ENCODE measurements at regions not wholly inside any gene's neighbourhood (a gene's known extent, or its start where the extent isn't known, plus 50 kb on each side); places are given as distances from the start of the nearest gene placed in this dataset.

- TF ChIP-seq FLYWCH1 (CRISPR knock-in tag; IDR thresholded peaks at IDR 0.05) (no peak), CHD2 (IDR thresholded peaks at IDR 0.05; ENCODE audit: low read depth, low read length) (no peak)
Measured at GRCh38 chr1:168942165-168942564, 164.3 kb upstream of the ATP1B1 start (continued).

DNA sequence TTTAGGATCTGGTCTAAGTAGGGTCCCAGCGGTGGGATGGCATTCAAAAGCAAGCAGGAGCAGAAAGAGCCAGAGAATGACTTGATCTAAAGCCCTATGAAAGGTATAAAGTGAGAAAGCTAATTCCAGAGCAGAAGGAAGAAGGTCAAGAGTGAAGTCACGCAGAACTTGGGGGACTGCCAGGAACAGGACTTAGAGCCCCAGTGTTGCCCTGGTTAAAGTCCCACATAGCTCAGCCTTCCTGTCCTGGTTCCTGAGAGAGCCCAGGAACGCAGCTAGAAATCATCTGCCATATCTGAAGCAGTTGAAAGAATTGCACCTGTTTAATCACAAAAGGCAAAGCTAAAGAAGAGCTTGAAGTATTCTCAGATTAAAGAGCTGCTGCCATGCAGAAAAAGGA, 160.6 kb upstream of the ATP1B1 start:
- Histone ChIP-seq H2AFZ (ENCODE audit: low read length) (no peak overlapping the region), H3K9ac (ENCODE audit: insufficient read depth, low read depth, low read length) (no peak overlapping the region), H3K4me2 (ENCODE audit: low read depth, low read length) (no peak overlapping the region), H4K20me1 (ENCODE audit: insufficient read depth, low read length) (no peaks in the 10 kb centered on the region), H3K4me3 (replicated peaks in 1 of 3; ENCODE audit: insufficient read depth in 1 of 3, low read depth in 2 of 3, low read length in 3 of 3) (no peak overlapping the region), H3K27me3 (ENCODE audit: control insufficient read depth in 1 of 2, insufficient read depth in 2 of 2, low read length in 2 of 2) (no peaks in the 10 kb centered on the region; a peak in 1 of 5 replicates), H3K79me2 (ENCODE audit: insufficient read depth, low read length) (no peaks in the 10 kb centered on the region), H3K9me3 (ENCODE audit: low read length) (no peaks in the 10 kb centered on the region), H3K27ac (ENCODE audit: extremely low read length, insufficient read depth, low read length) (no peak overlapping the region), H3K4me1 (ENCODE audit: insufficient read depth, low read length) (no peaks in the 10 kb centered on the region), H3K36me3 (replicated peaks in 1 of 2; ENCODE audit: control insufficient read depth in 1 of 2, insufficient read depth in 2 of 2, low read length in 2 of 2) (no peaks in the 10 kb centered on the region)
- FAIRE-seq (no peak), DNase-seq (ENCODE audit: low spot score) (peak; percentile 5), ATAC-seq (peak; percentile 66; the same call in 2 of the 3 replicates)
- CTCF ChIA-PET (ENCODE audit: low intra/inter-chr PET ratio, low total read pairs), result no interaction called here
- POLR2A ChIA-PET, result no interaction called here
- no TSS peak for BruUV-seq (replicated peaks)
- 11% methylated on average over 3 of the region's 3 CpGs for WGBS (ENCODE audit: low lambda C conversion rate)
- TF ChIP-seq ZNF431 (CRISPR knock-in tag; IDR thresholded peaks at IDR 0.05; ENCODE audit: borderline replicate concordance, low read depth) (no peak), ATF7-NPFF (CRISPR knock-in tag; IDR thresholded peaks at IDR 0.05; ENCODE audit: low read depth) (no peak), ZNF782 (CRISPR knock-in tag; IDR thresholded peaks at IDR 0.05; ENCODE audit: borderline replicate concordance) (no peak), DNMT3B (CRISPR knock-in tag; conservative IDR thresholded peaks at IDR 0.05) (no peak), SMAD1 (CRISPR knock-in tag; IDR thresholded peaks at IDR 0.05; ENCODE audit: borderline replicate concordance, low read depth) (no peak), SP4 (CRISPR knock-in tag; IDR thresholded peaks at IDR 0.05) (no peak), HNRNPLL (IDR thresholded peaks at IDR 0.05; ENCODE audit: low read depth, low read length, poor library complexity, severe bottlenecking) (no peak), TCF12 (IDR thresholded peaks at IDR 0.05) (no peak), TCF12 (CRISPR knock-in tag; IDR thresholded peaks at IDR 0.05) (no peak), ZNF263 (CRISPR knock-in tag; IDR thresholded peaks at IDR 0.05) (no peak), RFX1 (IDR thresholded peaks at IDR 0.05) (no peak), NONO (IDR thresholded peaks at IDR 0.05) (no peak), NONO (CRISPR knock-in tag; conservative IDR thresholded peaks at IDR 0.05) (no peak), ZSCAN21 (CRISPR knock-in tag; IDR thresholded peaks at IDR 0.05; ENCODE audit: borderline replicate concordance) (no peak), PHF21A (CRISPR knock-in tag; IDR thresholded peaks at IDR 0.05) (no peak), ZNF207 (IDR thresholded peaks at IDR 0.05; ENCODE audit: borderline replicate concordance) (no peak)
- TF ChIP-seq, protein P1, sequence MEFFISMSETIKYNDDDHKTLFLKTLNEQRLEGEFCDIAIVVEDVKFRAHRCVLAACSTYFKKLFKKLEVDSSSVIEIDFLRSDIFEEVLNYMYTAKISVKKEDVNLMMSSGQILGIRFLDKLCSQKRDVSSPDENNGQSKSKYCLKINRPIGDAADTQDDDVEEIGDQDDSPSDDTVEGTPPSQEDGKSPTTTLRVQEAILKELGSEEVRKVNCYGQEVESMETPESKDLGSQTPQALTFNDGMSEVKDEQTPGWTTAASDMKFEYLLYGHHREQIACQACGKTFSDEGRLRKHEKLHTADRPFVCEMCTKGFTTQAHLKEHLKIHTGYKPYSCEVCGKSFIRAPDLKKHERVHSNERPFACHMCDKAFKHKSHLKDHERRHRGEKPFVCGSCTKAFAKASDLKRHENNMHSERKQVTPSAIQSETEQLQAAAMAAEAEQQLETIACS (CRISPR knock-in tag; IDR thresholded peaks at IDR 0.05), result no peak
- in situ Hi-C loops (cut with HindIII; ENCODE audit: extremely low pct_ligation_motif_present, low pct_unique_long_range_greater_than_20kb), result no loop called here
- intact Hi-C loops (cut with micrococcal nuclease; ENCODE audit: unreplicated experiment), result loop anchor here (1.0 kb wide), 1 partner anchor 25 kb away; no protein-coding TSS in a partner anchor
